CD14-positive monocyte (primary cell): ENCODE measurements at regions not wholly inside any gene's neighbourhood (a gene's known extent, or its start where the extent isn't known, plus 50 kb on each side); places are given as distances from the start of the nearest gene placed in this dataset.

Source experiments
- DNase-seq, 3 donors: peaks; one replicate each; pipeline ENCODE4 v3.0.0-alpha.2; 2011 to 2022
- H2AFZ ChIP-seq: 2 replicates; pipeline ENCODE4 v1.6.0; 2012; ENCODE audit warnings: mild to moderate bottlenecking, low read depth, low read length, inconsistent platforms; ENCODE audit not compliant: insufficient read depth, poor library complexity, severe bottlenecking
- H3K27ac ChIP-seq, 2 donors: 1 replicate in 1 of 2; 2 replicates in 1 of 2; pipeline ENCODE4 v1.5.1; 2012 to 2013; ENCODE audit warnings: low read length in 2 of 2, control low read depth in 1 of 2, inconsistent platforms in 1 of 2, low read depth in 1 of 2, mild to moderate bottlenecking in 1 of 2
- H3K27me3 ChIP-seq, 2 donors: one replicate each; pipeline versions ENCODE4 v1.6.0 to v1.6.1; 2011 to 2013; ENCODE audit warnings: low read length in 2 of 2; ENCODE audit not compliant: control insufficient read depth in 2 of 2, insufficient read depth in 2 of 2
- H3K36me3 ChIP-seq, 2 donors: replicated peaks in 1 of 2; 1 replicate in 1 of 2; 2 replicates in 1 of 2; pipeline versions ENCODE4 v1.5.1 to v1.6.1; 2012 to 2013; ENCODE audit warnings: low read length in 2 of 2, control low read depth in 1 of 2, inconsistent platforms in 1 of 2, mild to moderate bottlenecking in 1 of 2; ENCODE audit not compliant: insufficient read depth in 2 of 2, control insufficient read depth in 1 of 2
- H3K4me1 ChIP-seq, 2 donors: 1 replicate in 1 of 2; 2 replicates in 1 of 2; pipeline versions ENCODE4 v1.5.1 to v1.6.1; 2012 to 2013; ENCODE audit warnings: low read length in 2 of 2, control low read depth in 1 of 2, inconsistent platforms in 1 of 2, mild to moderate bottlenecking in 1 of 2, moderate library complexity in 1 of 2; ENCODE audit not compliant: insufficient read depth in 2 of 2, control insufficient read depth in 1 of 2
- H3K4me2 ChIP-seq: replicated peaks from 2 replicates; pipeline ENCODE3; 2012; ENCODE audit warnings: low read length, moderate library complexity, mild to moderate bottlenecking; ENCODE audit not compliant: poor library complexity, severe bottlenecking; ENCODE audit errors: extremely low read depth
- H3K4me3 ChIP-seq, 3 experiments: fragments of 200-600 bp in 1 of 3; sonication (generic) in 1 of 3; replicated peaks in 1 of 3; 1 replicate in 2 of 3; 2 replicates in 1 of 3; pipeline ENCODE4 v1.5.1; 2011 to 2013; ENCODE audit warnings: low read length in 3 of 3, mild to moderate bottlenecking in 3 of 3, control low read depth in 2 of 3, low read depth in 2 of 3, inconsistent platforms in 1 of 3, moderate library complexity in 1 of 3
- H3K79me2 ChIP-seq: 2 replicates; pipeline ENCODE4 v1.6.0; 2012; ENCODE audit warnings: mild to moderate bottlenecking, control low read depth, inconsistent platforms, low read length, moderate library complexity; ENCODE audit not compliant: insufficient read depth
- H3K9ac ChIP-seq: 2 replicates; pipeline ENCODE4 v1.6.0; 2017; ENCODE audit warnings: low read length, mild to moderate bottlenecking; ENCODE audit not compliant: insufficient read depth, poor library complexity, severe bottlenecking
- H3K9me3 ChIP-seq, 2 donors: replicated peaks in 1 of 2; 1 replicate in 1 of 2; 2 replicates in 1 of 2; pipeline versions ENCODE4 v1.5.1 to v1.6.1; 2012 to 2013; ENCODE audit warnings: low read length in 2 of 2, control low read depth in 1 of 2; ENCODE audit not compliant: control insufficient read depth in 1 of 2, insufficient read depth in 1 of 2
- H4K20me1 ChIP-seq: 2 replicates; pipeline ENCODE4 v1.6.0; 2012; ENCODE audit warnings: mild to moderate bottlenecking, low read length, control low read depth, moderate library complexity; ENCODE audit not compliant: insufficient read depth
- H3K27ac Mint-ChIP-seq, 7 donors: one replicate each; pipeline ENCODE4 v1.8.0; 2020; ENCODE audit warnings: mild to moderate bottlenecking in 7 of 7, mixed read lengths in 7 of 7, moderate library complexity in 6 of 7, inconsistent platforms in 2 of 7
- H3K27me3 Mint-ChIP-seq, 3 donors: one replicate each; pipeline ENCODE4 v1.8.0; 2021 to 2022; ENCODE audit warnings: low read depth in 3 of 3, mild to moderate bottlenecking in 3 of 3, mixed read lengths in 3 of 3, moderate library complexity in 3 of 3, inconsistent platforms in 1 of 3
- H3K36me3 Mint-ChIP-seq, 2 donors: one replicate each; pipeline ENCODE4 v1.8.0; 2020; ENCODE audit warnings: mixed read lengths in 2 of 2, inconsistent platforms in 1 of 2, mild to moderate bottlenecking in 1 of 2
- H3K4me1 Mint-ChIP-seq: one replicate; pipeline ENCODE4 v1.8.0; 2020; ENCODE audit warnings: mild to moderate bottlenecking, mixed read lengths
- H3K4me3 Mint-ChIP-seq, 2 donors: one replicate each; pipeline ENCODE4 v1.8.0; 2020; ENCODE audit warnings: mild to moderate bottlenecking in 2 of 2, mixed read lengths in 2 of 2, moderate library complexity in 1 of 2
- H3K9me3 Mint-ChIP-seq, 7 donors: one replicate each; pipeline ENCODE4 v1.8.0; 2020 to 2022; ENCODE audit warnings: mixed read lengths in 7 of 7, mild to moderate bottlenecking in 6 of 7, moderate library complexity in 6 of 7, inconsistent platforms in 2 of 7
- WGBS: methylation state at CpG from one replicate; pipeline ENCODE4 v1.1.5; 2013; ENCODE audit warnings: missing lambda C conversion rate; ENCODE audit not compliant: insufficient coverage; 5-methylcytosine and 5-hydroxymethylcytosine counted together
- intact Hi-C, 2 donors: fragments of 100-400 bp; cut with micrococcal nuclease; formaldehyde crosslinking; loops; one replicate each; pipeline versions ENCODE4 v1.15.0 to v1.15.1; 2023
- TF ChIP-seq, protein P1 (sequence below): fragments of 200-600 bp; IDR thresholded peaks from one replicate; pipeline ENCODE4 v1.8.0; 2022; ENCODE audit warnings: antibody characterized with exemption, mild to moderate bottlenecking

DNA sequence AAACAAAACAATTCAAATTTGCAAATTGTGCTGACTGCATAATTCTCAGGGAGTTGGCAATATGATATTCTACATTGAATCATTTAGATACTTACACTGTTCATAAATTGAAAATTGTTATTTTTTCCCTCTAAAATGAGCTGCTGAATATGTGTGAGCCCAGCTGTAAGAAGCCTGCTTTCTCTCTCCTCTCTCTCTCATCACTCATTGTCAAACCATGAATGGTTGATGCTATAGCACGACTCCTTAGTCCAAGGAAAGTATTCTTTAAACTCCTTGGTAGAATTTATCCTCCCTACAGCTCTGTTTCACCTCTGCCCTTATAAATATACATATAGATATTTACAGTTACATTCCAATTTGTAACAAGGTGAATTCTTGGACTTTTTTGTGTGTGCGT lies 116.4 kb upstream of the POU3F2 start:
- no peak overlapping the region for H3K27ac Mint-ChIP-seq

DNA sequence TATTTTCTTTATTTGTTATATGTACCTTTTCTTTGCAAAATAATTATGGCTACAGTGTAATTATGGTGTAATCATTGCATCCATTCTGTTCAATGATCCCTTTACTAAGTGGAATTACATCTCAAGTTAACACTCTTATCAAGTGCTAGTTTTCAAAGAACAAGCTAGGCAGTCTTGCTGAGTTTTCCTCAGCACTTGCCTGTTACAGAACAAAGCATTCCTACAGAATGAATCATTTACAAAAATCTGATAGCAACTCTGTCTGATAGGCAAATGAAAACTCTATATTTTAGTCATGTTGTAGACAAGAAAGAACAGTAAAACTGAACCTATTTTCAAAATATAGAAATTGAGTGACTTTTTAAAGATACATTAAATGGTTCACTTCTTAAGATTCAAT lies 109.8 kb upstream of the POU3F2 start:
- no peak overlapping the region for H3K9ac ChIP-seq
- H3K4me3 ChIP-seq = no peak overlapping the region
- H3K9me3 ChIP-seq = no peaks in the 10 kb centered on the region
- Mint-ChIP-seq H3K27me3 (peaks cover 0 to 3% (median under 1%) of the 10 kb centered on the region in 3 donors), H3K9me3 (peaks cover 0 to 2% (median 0%) of the 10 kb centered on the region in 7 donors), H3K27ac (no peak overlapping the region), H3K4me3 (no peak overlapping the region), H3K4me1 (no peaks in the 10 kb centered on the region), H3K36me3 (no peaks in the 10 kb centered on the region)
- H3K27me3 ChIP-seq = no peaks in the 10 kb centered on the region
- intact Hi-C loops = no loop called here
- H3K4me2 ChIP-seq = no peak overlapping the region
- TF ChIP-seq, protein P1, sequence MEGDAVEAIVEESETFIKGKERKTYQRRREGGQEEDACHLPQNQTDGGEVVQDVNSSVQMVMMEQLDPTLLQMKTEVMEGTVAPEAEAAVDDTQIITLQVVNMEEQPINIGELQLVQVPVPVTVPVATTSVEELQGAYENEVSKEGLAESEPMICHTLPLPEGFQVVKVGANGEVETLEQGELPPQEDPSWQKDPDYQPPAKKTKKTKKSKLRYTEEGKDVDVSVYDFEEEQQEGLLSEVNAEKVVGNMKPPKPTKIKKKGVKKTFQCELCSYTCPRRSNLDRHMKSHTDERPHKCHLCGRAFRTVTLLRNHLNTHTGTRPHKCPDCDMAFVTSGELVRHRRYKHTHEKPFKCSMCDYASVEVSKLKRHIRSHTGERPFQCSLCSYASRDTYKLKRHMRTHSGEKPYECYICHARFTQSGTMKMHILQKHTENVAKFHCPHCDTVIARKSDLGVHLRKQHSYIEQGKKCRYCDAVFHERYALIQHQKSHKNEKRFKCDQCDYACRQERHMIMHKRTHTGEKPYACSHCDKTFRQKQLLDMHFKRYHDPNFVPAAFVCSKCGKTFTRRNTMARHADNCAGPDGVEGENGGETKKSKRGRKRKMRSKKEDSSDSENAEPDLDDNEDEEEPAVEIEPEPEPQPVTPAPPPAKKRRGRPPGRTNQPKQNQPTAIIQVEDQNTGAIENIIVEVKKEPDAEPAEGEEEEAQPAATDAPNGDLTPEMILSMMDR = no peak
- no peak for DNase-seq
- H4K20me1 ChIP-seq = no peaks in the 10 kb centered on the region
- no peaks in the 10 kb centered on the region for H3K79me2 ChIP-seq
- H3K36me3 ChIP-seq = no peaks in the 10 kb centered on the region
- H2AFZ ChIP-seq = no peak overlapping the region
- no peaks in the 10 kb centered on the region for H3K4me1 ChIP-seq
- no peak overlapping the region for H3K27ac ChIP-seq

More for the DNA sequence above, 116.4 kb upstream of the POU3F2 start:
- H3K4me1 ChIP-seq = no peaks in the 10 kb centered on the region
- Mint-ChIP-seq H3K9me3 (peaks cover 0 to 2% (median 0%) of the 10 kb centered on the region in 7 donors), H3K4me3 (no peak overlapping the region), H3K36me3 (no peaks in the 10 kb centered on the region), H3K27me3 (peaks cover 3 to 9% (median 6%) of the 10 kb centered on the region in 3 donors), H3K4me1 (no peaks in the 10 kb centered on the region)
- H3K4me3 ChIP-seq = no peak overlapping the region
- DNase-seq = no peak
- no peaks in the 10 kb centered on the region for H4K20me1 ChIP-seq
- no peaks in the 10 kb centered on the region for H3K27me3 ChIP-seq
- H3K79me2 ChIP-seq = no peaks in the 10 kb centered on the region
- no peaks in the 10 kb centered on the region for H3K36me3 ChIP-seq
- H3K27ac ChIP-seq = no peak overlapping the region
- no peaks in the 10 kb centered on the region for H3K9me3 ChIP-seq
- no peak overlapping the region for H2AFZ ChIP-seq
- no peak overlapping the region for H3K4me2 ChIP-seq
- no peak overlapping the region for H3K9ac ChIP-seq
- TF ChIP-seq, protein P1 = no peak
- no CpG with 5 or more reads among the region's 2 CpGs for WGBS
- intact Hi-C loops = no loop called here
